Adrenal gland (tissue), 9 donors: ENCODE measurements at regions not wholly inside any gene's neighbourhood (a gene's known extent, or its start where the extent isn't known, plus 50 kb on each side); places are given as distances from the start of the nearest gene placed in this dataset.

Experiments
- DNase-seq, 7 donors: peaks; one replicate each; pipeline ENCODE4 v3.0.0-alpha.2; 2019 to 2020
- H3K27ac ChIP-seq, 5 donors: fragments of 200-600 bp; sonication (generic) in 4 of 5; 1 replicate in 3 of 5; 2 replicates in 2 of 5; pipeline versions ENCODE4 v1.5.1 to v1.8.0; 2016 to 2020; ENCODE audit warnings: mild to moderate bottlenecking in 1 of 5
- H3K27me3 ChIP-seq: fragments of 200-600 bp; 2 replicates; pipeline ENCODE4 v1.8.0; 2021
- H3K36me3 ChIP-seq, 2 donors: fragments of 200-600 bp; replicated peaks in 1 of 2; 1 replicate in 1 of 2; 2 replicates in 1 of 2; pipeline versions ENCODE4 v1.5.1 to v1.8.0; 2018 to 2022
- H3K4me1 ChIP-seq, 2 donors: fragments of 200-600 bp; replicated peaks in 1 of 2; 1 replicate in 1 of 2; 2 replicates in 1 of 2; pipeline versions ENCODE4 v1.5.1 to v1.8.0; 2018 to 2021
- H3K4me3 ChIP-seq, 4 donors: fragments of 200-600 bp; sonication (generic) in 3 of 4; one replicate each; pipeline ENCODE4 v1.5.1; 2016 to 2018
- H3K9me3 ChIP-seq, 3 donors: fragments of 200-600 bp; sonication (generic) in 1 of 3; replicated peaks in 1 of 3; 1 replicate in 2 of 3; 2 replicates in 1 of 3; pipeline versions ENCODE4 v1.5.1 to v1.8.0; 2016 to 2021
- POLR2A ChIP-seq, 2 donors: fragments of 450-650 bp; IDR thresholded peaks; one replicate each; pipeline ENCODE4 v1.6.1; 2017; ENCODE audit warnings: antibody characterized with exemption in 2 of 2, mild to moderate bottlenecking in 2 of 2, moderate library complexity in 1 of 2
- WGBS, 4 donors: extraction: QIAGEN DNeasy Blood & Tissue Kit in 2 of 4; methylation state at CpG; one replicate each; pipeline versions ENCODE4 v1.1.5 to v1.1.7; 2013 to 2017; 5-methylcytosine and 5-hydroxymethylcytosine counted together
- intact Hi-C, 2 donors: fragments of 100-400 bp; cut with DNase I; formaldehyde crosslinking; loops; one replicate each; pipeline versions ENCODE4 v1.14.1 to v1.15.0; 2022 to 2023
- TF ChIP-seq, protein P1 (sequence below), 6 experiments: fragments of 450-650 bp in 4 of 6; fragments of 200-600 bp in 2 of 6; sonication (generic) in 1 of 6; IDR thresholded peaks; 1 replicate in 5 of 6; 2 replicates in 1 of 6; pipeline versions ENCODE4 v1.5.1 to v1.8.0; 2016 to 2021; ENCODE audit warnings: antibody characterized with exemption in 6 of 6, mild to moderate bottlenecking in 2 of 6, moderate library complexity in 1 of 6
- donor health status: healthy with polysubstance abuse.
- donor health status: Bipolar disorder and iron deficiency.
- donor health status: DM: yes; HTN: yes; CAD: no.
- donor health status: DM: no; HTN: no; CAD: no.
- donor health status: DM: no; HTN: no; CAD: no.

DNA sequence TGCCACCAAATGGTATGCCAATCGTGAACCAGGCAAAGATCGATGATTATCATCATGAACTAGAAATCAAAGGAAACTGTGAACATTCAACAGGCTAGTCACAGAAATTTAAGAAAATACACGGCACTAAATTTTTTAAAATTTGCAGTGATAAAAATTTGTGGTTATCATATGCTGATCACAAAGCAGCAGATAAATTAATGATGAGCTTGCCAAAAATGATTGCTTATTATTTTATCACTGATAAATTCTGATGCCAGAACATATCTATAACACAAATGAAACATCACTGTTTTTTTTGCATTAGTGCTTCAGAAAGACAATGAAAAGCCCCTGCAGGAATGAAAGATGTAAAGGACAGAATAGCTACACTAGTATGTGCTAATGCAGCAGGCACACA is 1413.2 kb upstream of the MAP3K7 start:
- Histone ChIP-seq H3K27ac (no peak overlapping the region), H3K4me1 (no peaks in the 10 kb centered on the region), H3K9me3 (no peaks in the 10 kb centered on the region), H3K4me3 (no peak overlapping the region), H3K36me3 (no peaks in the 10 kb centered on the region), H3K27me3 (no peaks in the 10 kb centered on the region)
- 82 to 91% (median 88%) methylated on average over 3 of the region's 3 CpGs for WGBS, 4 donors
- DNase-seq: no peak
- intact Hi-C loops: no loop called here
- TF ChIP-seq, protein P1, sequence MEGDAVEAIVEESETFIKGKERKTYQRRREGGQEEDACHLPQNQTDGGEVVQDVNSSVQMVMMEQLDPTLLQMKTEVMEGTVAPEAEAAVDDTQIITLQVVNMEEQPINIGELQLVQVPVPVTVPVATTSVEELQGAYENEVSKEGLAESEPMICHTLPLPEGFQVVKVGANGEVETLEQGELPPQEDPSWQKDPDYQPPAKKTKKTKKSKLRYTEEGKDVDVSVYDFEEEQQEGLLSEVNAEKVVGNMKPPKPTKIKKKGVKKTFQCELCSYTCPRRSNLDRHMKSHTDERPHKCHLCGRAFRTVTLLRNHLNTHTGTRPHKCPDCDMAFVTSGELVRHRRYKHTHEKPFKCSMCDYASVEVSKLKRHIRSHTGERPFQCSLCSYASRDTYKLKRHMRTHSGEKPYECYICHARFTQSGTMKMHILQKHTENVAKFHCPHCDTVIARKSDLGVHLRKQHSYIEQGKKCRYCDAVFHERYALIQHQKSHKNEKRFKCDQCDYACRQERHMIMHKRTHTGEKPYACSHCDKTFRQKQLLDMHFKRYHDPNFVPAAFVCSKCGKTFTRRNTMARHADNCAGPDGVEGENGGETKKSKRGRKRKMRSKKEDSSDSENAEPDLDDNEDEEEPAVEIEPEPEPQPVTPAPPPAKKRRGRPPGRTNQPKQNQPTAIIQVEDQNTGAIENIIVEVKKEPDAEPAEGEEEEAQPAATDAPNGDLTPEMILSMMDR (IDR thresholded peaks at IDR 0.05): no peak
- TF ChIP-seq POLR2A (IDR thresholded peaks at IDR 0.05): no peak

DNA sequence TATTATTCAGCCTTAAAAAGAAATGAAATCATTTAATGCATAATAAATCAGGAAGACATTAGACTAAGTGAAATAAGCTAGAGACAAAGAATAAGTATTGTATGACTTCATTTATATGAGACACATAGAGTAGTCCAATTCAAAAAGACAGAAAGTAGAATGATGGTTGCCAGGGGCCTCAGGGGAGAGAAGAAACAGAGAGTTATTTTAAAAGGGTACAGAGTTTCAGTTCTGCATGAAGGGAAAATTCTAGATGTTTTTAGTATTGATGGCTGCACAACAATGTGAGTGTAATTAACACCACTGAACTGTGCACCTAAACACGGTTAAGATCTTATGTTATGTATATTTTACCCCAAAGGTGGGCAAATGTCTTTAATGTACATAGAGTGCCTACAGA is 1407.9 kb upstream of the MAP3K7 start:
- H3K27ac ChIP-seq: no peak overlapping the region
- H3K27me3 ChIP-seq: no peaks in the 10 kb centered on the region
- no peak overlapping the region for H3K4me3 ChIP-seq
- H3K4me1 ChIP-seq: no peaks in the 10 kb centered on the region
- intact Hi-C loops: no loop called here
- no peaks in the 10 kb centered on the region for H3K36me3 ChIP-seq
- H3K9me3 ChIP-seq: no peaks in the 10 kb centered on the region
- DNase-seq: no peak
- TF ChIP-seq, protein P1 (IDR thresholded peaks at IDR 0.05): no peak
- no peak for TF ChIP-seq POLR2A (IDR thresholded peaks at IDR 0.05)
- 66 to 84% (median 75%) methylated on average over 1 of the region's 1 CpG for WGBS, 4 donors

DNA sequence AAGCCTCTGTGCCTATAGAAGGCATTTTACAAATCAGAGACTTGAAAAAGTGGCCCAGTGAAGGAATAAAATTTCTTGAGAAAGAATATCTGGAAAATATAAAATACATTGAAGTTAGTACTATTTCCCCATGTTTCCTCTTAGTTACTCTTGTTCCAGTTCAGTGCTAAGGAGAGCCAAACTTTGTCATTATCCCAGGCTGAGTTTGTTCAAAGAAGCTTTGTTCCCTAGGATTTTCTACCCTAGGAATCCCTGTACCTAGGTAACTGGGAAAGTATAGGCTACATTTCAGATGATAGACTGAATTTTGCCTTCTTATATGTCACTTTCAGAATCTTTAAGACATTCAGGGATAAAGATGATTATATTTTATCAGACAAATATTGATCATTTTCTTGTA is 1395.7 kb upstream of the MAP3K7 start:
- TF ChIP-seq, protein P1 (IDR thresholded peaks at IDR 0.05): no peak
- TF ChIP-seq POLR2A (IDR thresholded peaks at IDR 0.05): no peak

DNA sequence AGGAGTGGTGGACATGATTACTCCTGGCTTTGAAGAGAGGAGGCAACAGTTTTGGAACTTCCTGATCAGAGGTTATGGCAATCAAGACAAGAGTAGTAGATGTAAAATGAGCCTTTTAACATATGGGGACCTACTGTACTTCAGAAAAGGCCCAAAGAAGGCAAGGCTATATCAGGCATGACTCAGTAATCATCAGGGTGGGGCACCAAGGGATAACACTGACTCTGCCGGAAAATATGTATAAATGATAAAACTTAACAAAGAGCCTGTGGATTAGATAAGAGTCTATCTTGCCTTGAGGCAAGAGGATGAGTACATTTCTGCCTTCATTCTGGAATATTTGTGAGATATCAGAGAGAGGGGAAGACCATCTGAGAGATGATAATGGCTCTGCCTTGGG is 1389.9 kb upstream of the MAP3K7 start:
- H3K36me3 ChIP-seq: no peaks in the 10 kb centered on the region
- DNase-seq: no peak
- no peaks in the 10 kb centered on the region for H3K9me3 ChIP-seq
- H3K4me3 ChIP-seq: no peak overlapping the region
- H3K27me3 ChIP-seq: no peaks in the 10 kb centered on the region
- 67 to 89% (median 80%) methylated on average over 1 of the region's 1 CpG for WGBS, 4 donors
- no peak overlapping the region for H3K27ac ChIP-seq
- H3K4me1 ChIP-seq: no peaks in the 10 kb centered on the region
- intact Hi-C loops: no loop called here
- TF ChIP-seq, protein P1 (IDR thresholded peaks at IDR 0.05): no peak
- TF ChIP-seq POLR2A (IDR thresholded peaks at IDR 0.05): no peak

More for the DNA sequence above, 1395.7 kb upstream of the MAP3K7 start:
- DNase-seq: no peak
- no peaks in the 10 kb centered on the region for H3K9me3 ChIP-seq
- H3K36me3 ChIP-seq: no peaks in the 10 kb centered on the region
- H3K27me3 ChIP-seq: no peaks in the 10 kb centered on the region
- H3K27ac ChIP-seq: no peak overlapping the region
- intact Hi-C loops: no loop called here
- no peaks in the 10 kb centered on the region for H3K4me1 ChIP-seq
- H3K4me3 ChIP-seq: no peak overlapping the region
